BJ (cell line): ENCODE measurements at regions not wholly inside any gene's neighbourhood (a gene's known extent, or its start where the extent isn't known, plus 50 kb on each side); places are given as distances from the start of the nearest gene placed in this dataset.

Source experiments
- CTCF ChIA-PET: fragments of 350-600 bp; formaldehyde crosslinking; extraction: SDS; loops from one replicate; lab custom pipeline; 2021; ENCODE audit warnings: antibody characterized with exemption, inconsistent platforms; lab: Yijun Ruan, JAX
- POLR2A ChIA-PET: fragments of 300-600 bp; sonication (Branson Sonifier 250); formaldehyde crosslinking; extraction: SDS; loops from one replicate; lab custom pipeline; 2021; ENCODE audit warnings: antibody characterized with exemption; lab: Charles Lee
- DNase-seq: peaks from one replicate; pipeline ENCODE4 v3.0.0-alpha.2; 2011; ENCODE audit warnings: low read depth
- H3K27me3 ChIP-seq: 2 replicates; pipeline ENCODE4 v1.6.0; 2011; ENCODE audit warnings: low read length; ENCODE audit not compliant: control insufficient read depth, insufficient read depth
- H3K36me3 ChIP-seq: 2 replicates; pipeline ENCODE4 v1.5.1; 2011; ENCODE audit warnings: low read length; ENCODE audit not compliant: control insufficient read depth, insufficient read depth
- H3K4me3 ChIP-seq: 2 replicates; pipeline ENCODE4 v1.5.1; 2011; ENCODE audit warnings: low read depth, mild to moderate bottlenecking, control low read depth, low read length
- TF ChIP-seq, protein P1 (sequence below): IDR thresholded peaks from 2 replicates; pipeline ENCODE4 v1.5.1; 2011; ENCODE audit warnings: low read depth, mild to moderate bottlenecking, control low read depth, inconsistent platforms, low read length, moderate library complexity; ENCODE audit not compliant: insufficient read depth

DNA sequence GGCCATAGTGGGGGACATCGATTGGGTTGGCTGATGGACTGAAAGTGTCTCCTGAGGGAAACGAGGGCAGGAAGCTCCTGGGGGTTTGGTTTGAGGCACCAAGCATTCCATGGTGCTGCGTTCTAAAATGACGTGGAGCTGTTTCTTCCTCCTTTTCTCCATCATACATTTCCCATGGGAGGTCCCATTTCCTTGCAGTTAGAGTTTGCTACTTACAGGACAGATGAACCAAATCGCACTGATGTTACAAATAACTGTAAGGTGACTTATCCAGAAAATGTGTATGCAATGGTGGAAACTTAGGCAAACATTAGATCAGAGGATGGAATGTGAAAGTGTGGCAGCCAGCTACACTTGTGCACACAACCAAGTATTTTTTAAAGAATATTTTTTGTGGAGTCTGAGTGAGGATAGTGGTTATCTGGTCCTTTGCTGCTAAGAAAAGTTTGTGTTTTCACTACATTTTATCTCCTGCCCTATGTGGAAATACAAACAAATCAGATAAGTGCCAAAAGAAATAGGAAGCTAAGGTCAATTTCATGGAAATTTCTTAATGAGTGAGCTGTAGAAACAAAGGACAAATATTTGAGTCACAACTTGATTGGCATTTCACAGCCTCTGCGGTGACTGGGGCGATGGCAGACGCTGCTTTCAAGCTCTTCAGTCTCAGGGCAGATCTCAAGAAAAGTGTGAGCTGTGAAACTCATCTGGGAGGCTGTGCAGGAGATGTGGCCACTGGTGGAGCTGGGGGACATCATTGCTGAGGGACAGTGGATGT is 256.2 kb downstream of the TSN start:
- no peak for DNase-seq
- Histone ChIP-seq H3K4me3 (no peak overlapping the region), H3K36me3 (no peaks in the 10 kb centered on the region), H3K27me3 (peaks cover 1% of the 10 kb centered on the region)
- POLR2A ChIA-PET, result no interaction called here
- CTCF ChIA-PET, result no interaction called here
- TF ChIP-seq, protein P1, sequence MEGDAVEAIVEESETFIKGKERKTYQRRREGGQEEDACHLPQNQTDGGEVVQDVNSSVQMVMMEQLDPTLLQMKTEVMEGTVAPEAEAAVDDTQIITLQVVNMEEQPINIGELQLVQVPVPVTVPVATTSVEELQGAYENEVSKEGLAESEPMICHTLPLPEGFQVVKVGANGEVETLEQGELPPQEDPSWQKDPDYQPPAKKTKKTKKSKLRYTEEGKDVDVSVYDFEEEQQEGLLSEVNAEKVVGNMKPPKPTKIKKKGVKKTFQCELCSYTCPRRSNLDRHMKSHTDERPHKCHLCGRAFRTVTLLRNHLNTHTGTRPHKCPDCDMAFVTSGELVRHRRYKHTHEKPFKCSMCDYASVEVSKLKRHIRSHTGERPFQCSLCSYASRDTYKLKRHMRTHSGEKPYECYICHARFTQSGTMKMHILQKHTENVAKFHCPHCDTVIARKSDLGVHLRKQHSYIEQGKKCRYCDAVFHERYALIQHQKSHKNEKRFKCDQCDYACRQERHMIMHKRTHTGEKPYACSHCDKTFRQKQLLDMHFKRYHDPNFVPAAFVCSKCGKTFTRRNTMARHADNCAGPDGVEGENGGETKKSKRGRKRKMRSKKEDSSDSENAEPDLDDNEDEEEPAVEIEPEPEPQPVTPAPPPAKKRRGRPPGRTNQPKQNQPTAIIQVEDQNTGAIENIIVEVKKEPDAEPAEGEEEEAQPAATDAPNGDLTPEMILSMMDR, result no peak

DNA sequence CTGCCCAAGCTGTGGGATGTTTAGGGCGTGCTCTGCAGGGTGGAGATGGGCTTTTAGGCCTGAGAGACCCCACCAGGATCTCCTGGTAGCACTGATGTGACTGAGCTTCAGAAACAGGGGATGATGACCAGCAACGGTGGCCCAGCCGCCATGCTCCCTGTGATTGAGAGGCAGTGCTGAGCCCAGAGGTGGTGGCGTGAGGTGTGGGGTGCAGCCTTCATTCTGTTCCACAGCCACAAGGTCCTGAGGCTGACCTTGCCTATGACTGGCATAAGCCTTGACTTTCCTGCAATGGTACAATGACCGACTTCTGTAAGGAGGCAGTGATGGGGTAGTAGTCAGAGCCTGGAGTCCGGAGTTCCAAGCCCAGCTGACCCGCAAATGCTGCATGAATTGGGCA is 263.3 kb downstream of the TSN start:
- no peaks in the 10 kb centered on the region; the same call in 1 of the 2 replicates for H3K27me3 ChIP-seq
- H3K36me3 ChIP-seq, result no peaks in the 10 kb centered on the region
- ChIA-PET POLR2A (no interaction called here), CTCF (no interaction called here)
- TF ChIP-seq, protein P1, result no peak
- no peak overlapping the region for H3K4me3 ChIP-seq
- DNase-seq, result no peak

DNA sequence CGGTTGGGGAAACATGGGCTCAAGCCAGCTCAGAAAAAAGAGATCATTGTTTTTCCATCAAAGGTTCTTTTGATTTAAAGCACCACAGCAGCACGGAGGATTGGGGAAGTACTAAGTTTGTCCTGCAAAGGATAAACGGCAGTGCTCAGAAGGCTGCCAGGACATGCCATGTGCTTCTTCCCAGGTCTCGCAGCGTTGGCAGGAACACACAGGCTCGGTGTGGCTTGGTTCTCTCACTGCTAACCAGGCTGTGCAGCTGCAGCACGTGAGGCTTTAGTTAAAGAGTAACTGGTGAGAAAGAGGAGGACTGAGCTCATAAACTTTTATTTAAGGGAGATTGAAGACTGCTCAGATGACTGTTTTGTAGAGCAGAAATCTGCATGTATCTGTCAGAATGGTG is 264.3 kb downstream of the TSN start:
- H3K4me3 ChIP-seq, result no peak overlapping the region
- H3K36me3 ChIP-seq, result no peaks in the 10 kb centered on the region
- H3K27me3 ChIP-seq, result no peaks in the 10 kb centered on the region; the same call in 1 of the 2 replicates
- TF ChIP-seq, protein P1, result no peak
- ChIA-PET POLR2A (no interaction called here), CTCF (no interaction called here)
- DNase-seq, result no peak

DNA sequence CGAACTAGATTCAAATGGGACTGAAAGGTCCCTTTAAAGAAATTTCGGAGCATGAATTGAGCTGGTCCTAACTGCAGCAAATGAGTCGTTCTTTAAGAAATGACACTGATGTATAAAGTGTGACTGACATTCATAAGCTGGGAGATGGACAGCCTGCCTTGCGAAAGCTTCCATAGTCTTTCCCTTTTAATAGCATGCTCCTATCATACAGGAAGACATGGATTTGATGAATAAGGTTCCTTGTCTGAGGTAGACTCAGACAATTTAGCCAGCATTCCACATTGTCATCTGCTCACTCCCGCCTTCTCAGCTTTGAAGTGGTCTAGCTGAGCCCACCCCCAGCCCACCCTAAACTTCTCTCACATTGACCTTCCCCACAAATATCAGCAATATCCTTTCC is 264.9 kb downstream of the TSN start:
- TF ChIP-seq, protein P1, result no peak
- ChIA-PET CTCF (no interaction called here), POLR2A (no interaction called here)
- no peaks in the 10 kb centered on the region; the same call in 1 of the 2 replicates for H3K27me3 ChIP-seq
- no peaks in the 10 kb centered on the region for H3K36me3 ChIP-seq
- H3K4me3 ChIP-seq, result no peak overlapping the region
- DNase-seq, result no peak

DNA sequence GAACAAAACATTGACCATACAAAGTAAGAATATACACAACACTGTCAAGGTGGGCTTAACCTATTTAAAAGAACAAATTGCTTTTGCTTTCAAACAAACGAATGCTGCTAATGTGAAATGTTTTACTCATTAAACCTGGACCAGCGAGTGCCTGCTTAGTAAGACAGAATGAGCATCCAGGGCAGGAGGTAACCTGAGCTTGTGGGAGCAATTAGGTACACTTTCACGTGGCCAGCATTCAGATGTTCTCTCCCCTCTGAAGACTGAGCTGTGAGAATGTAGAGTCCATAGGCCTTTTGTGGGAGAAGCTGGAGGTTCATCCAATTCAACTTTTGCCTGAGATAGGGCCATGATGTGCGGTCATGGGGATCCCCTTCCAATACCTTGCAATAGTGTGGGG is 266.5 kb downstream of the TSN start:
- Histone ChIP-seq H3K36me3 (no peaks in the 10 kb centered on the region), H3K27me3 (no peaks in the 10 kb centered on the region; the same call in 1 of the 2 replicates), H3K4me3 (no peak overlapping the region)
- ChIA-PET POLR2A (no interaction called here), CTCF (no interaction called here)
- TF ChIP-seq, protein P1, result no peak
- no peak for DNase-seq
